ENCODE measurements at regions not wholly inside any gene's neighbourhood (a gene's known extent, or its start where the extent isn't known, plus 50 kb on each side); places are given as distances from the start of the nearest gene placed in this dataset.
A peak's percentile ranks its signal among the peaks of the same experiment; 100 is the strongest.

GRCh38 chr12:3928538-3929184 is 55.5 kb upstream of the PARP11 start:
- H3K9ac ChIP-seq (ENCODE audit: insufficient read depth, low read depth, low read length), result no peak overlapping the region
- DNase-seq (ENCODE audit: low spot score), result no peak
- no peaks in the 10 kb centered on the region; the same call in 1 of the 2 replicates for H3K4me1 ChIP-seq (ENCODE audit: insufficient read depth, low read length)
- peaks cover 2 to 33% of the 10 kb centered on the region in 2 experiments; a peak in 3 of 5 replicates for H3K27me3 ChIP-seq (ENCODE audit: control insufficient read depth in 1 of 2, insufficient read depth in 2 of 2, low read length in 2 of 2)
- intact Hi-C loops (cut with micrococcal nuclease; ENCODE audit: unreplicated experiment) (no loop called here), in situ Hi-C loops (cut with HindIII; ENCODE audit: extremely low pct_ligation_motif_present, low pct_unique_long_range_greater_than_20kb) (no loop called here)
- H3K79me2 ChIP-seq (ENCODE audit: insufficient read depth, low read length), result no peaks in the 10 kb centered on the region
- H3K36me3 ChIP-seq (replicated peaks in 1 of 2; ENCODE audit: control insufficient read depth in 1 of 2, insufficient read depth in 2 of 2, low read length in 2 of 2), result no peaks in the 10 kb centered on the region
- ATAC-seq, result no peak
- TF ChIP-seq PBX2 (CRISPR knock-in tag; IDR thresholded peaks at IDR 0.05) (no peak), RFX1 (IDR thresholded peaks at IDR 0.05) (peak; percentile 58; the same call in 1 of the 2 replicates)
- no peaks in the 10 kb centered on the region for H3K9me3 ChIP-seq (ENCODE audit: low read length)
- ChIA-PET CTCF (ENCODE audit: low intra/inter-chr PET ratio, low total read pairs) (no interaction called here), POLR2A (no interaction called here)
- H3K27ac ChIP-seq (ENCODE audit: extremely low read length, insufficient read depth, low read length), result no peak overlapping the region
- WGBS (ENCODE audit: low lambda C conversion rate), result 61% methylated on average over 6 of the region's 6 CpGs
- no peak overlapping the region for H2AFZ ChIP-seq (ENCODE audit: low read length)
- H3K4me3 ChIP-seq (replicated peaks in 1 of 3; ENCODE audit: insufficient read depth in 1 of 3, low read depth in 2 of 3, low read length in 3 of 3), result no peak overlapping the region
- no peak for FAIRE-seq
- H4K20me1 ChIP-seq (ENCODE audit: insufficient read depth, low read length), result no peaks in the 10 kb centered on the region
- H3K4me2 ChIP-seq (ENCODE audit: low read depth, low read length), result no peak overlapping the region
- BruUV-seq (replicated peaks), result no TSS peak

GRCh38 chr12:3925621-3926020 is 52.4 kb upstream of the PARP11 start:
- no peak overlapping the region for H3K27ac ChIP-seq (ENCODE audit: extremely low read length, insufficient read depth, low read length)
- intact Hi-C loops (cut with micrococcal nuclease; ENCODE audit: unreplicated experiment) (no loop called here), in situ Hi-C loops (cut with HindIII; ENCODE audit: extremely low pct_ligation_motif_present, low pct_unique_long_range_greater_than_20kb) (no loop called here)
- FAIRE-seq (no peak), DNase-seq (ENCODE audit: low spot score) (no peak), ATAC-seq (no peak)
- H3K4me1 ChIP-seq (ENCODE audit: insufficient read depth, low read length), result peaks cover 12% of the 10 kb centered on the region
- peaks cover 1 to 42% of the 10 kb centered on the region in 2 experiments for H3K27me3 ChIP-seq (ENCODE audit: control insufficient read depth in 1 of 2, insufficient read depth in 2 of 2, low read length in 2 of 2)
- ChIA-PET POLR2A (no interaction called here), CTCF (ENCODE audit: low intra/inter-chr PET ratio, low total read pairs) (no interaction called here)
- H2AFZ ChIP-seq (ENCODE audit: low read length), result no peak overlapping the region
- H3K36me3 ChIP-seq (replicated peaks in 1 of 2; ENCODE audit: control insufficient read depth in 1 of 2, insufficient read depth in 2 of 2, low read length in 2 of 2), result no peaks in the 10 kb centered on the region
- H3K9ac ChIP-seq (ENCODE audit: insufficient read depth, low read depth, low read length), result no peak overlapping the region
- H3K79me2 ChIP-seq (ENCODE audit: insufficient read depth, low read length), result no peaks in the 10 kb centered on the region
- TF ChIP-seq RAD51 (IDR thresholded peaks at IDR 0.05; ENCODE audit: borderline replicate concordance), result no peak
- no peak for TF ChIP-seq MLX (CRISPR knock-in tag; IDR thresholded peaks at IDR 0.05)
- TF ChIP-seq ZNF510 (CRISPR knock-in tag; IDR thresholded peaks at IDR 0.05; ENCODE audit: low read depth), result no peak
- TF ChIP-seq MBNL3 (CRISPR knock-in tag; conservative IDR thresholded peaks at IDR 0.05), result no peak
- TF ChIP-seq ZNF746 (CRISPR knock-in tag; IDR thresholded peaks at IDR 0.05), result no peak
- TF ChIP-seq FOXO1 (CRISPR knock-in tag; IDR thresholded peaks at IDR 0.05), result no peak
- no peak for TF ChIP-seq HOXA3 (CRISPR knock-in tag; IDR thresholded peaks at IDR 0.05)
- TF ChIP-seq ZNF264 (CRISPR knock-in tag; IDR thresholded peaks at IDR 0.05), result no peak
- TF ChIP-seq ATF6 (CRISPR knock-in tag; conservative IDR thresholded peaks at IDR 0.05), result no peak
- no peak for TF ChIP-seq ZNF331 (CRISPR knock-in tag; IDR thresholded peaks at IDR 0.05)
- TF ChIP-seq DBP (CRISPR knock-in tag; IDR thresholded peaks at IDR 0.05; ENCODE audit: not compliant biosample characterization), result no peak
- no peak for TF ChIP-seq RCOR2 (CRISPR knock-in tag; IDR thresholded peaks at IDR 0.05)
- no peak overlapping the region for H3K4me2 ChIP-seq (ENCODE audit: low read depth, low read length)
- no CpG with 5 or more reads among the region's 3 CpGs for WGBS (ENCODE audit: low lambda C conversion rate)
- H3K4me3 ChIP-seq (replicated peaks in 1 of 3; ENCODE audit: insufficient read depth in 1 of 3, low read depth in 2 of 3, low read length in 3 of 3), result no peak overlapping the region
- H3K9me3 ChIP-seq (ENCODE audit: low read length), result no peaks in the 10 kb centered on the region
- no peaks in the 10 kb centered on the region for H4K20me1 ChIP-seq (ENCODE audit: insufficient read depth, low read length)
- BruUV-seq (replicated peaks), result no TSS peak
